IgD-negative memory B cell (primary cell): ENCODE measurements at regions not wholly inside any gene's neighbourhood (a gene's known extent, or its start where the extent isn't known, plus 50 kb on each side); places are given as distances from the start of the nearest gene placed in this dataset.

Experiments
- H3K27ac Mint-ChIP-seq, 3 donors: one replicate each; pipeline ENCODE4 v1.8.0; 2020 to 2022; ENCODE audit warnings: mild to moderate bottlenecking in 3 of 3, mixed read lengths in 3 of 3, moderate library complexity in 1 of 3
- H3K27me3 Mint-ChIP-seq: one replicate; pipeline ENCODE4 v1.8.0; 2021; ENCODE audit warnings: mixed read lengths
- H3K36me3 Mint-ChIP-seq: one replicate; pipeline ENCODE4 v1.8.0; 2020; ENCODE audit warnings: mild to moderate bottlenecking, mixed read lengths
- H3K4me1 Mint-ChIP-seq, 3 donors: one replicate each; pipeline ENCODE4 v1.8.0; 2020 to 2022; ENCODE audit warnings: mixed read lengths in 3 of 3, mild to moderate bottlenecking in 1 of 3
- H3K4me3 Mint-ChIP-seq, 4 donors: one replicate each; pipeline ENCODE4 v1.8.0; 2020 to 2022; ENCODE audit warnings: mild to moderate bottlenecking in 4 of 4, mixed read lengths in 4 of 4, moderate library complexity in 3 of 4
- H3K9me3 Mint-ChIP-seq, 3 donors: one replicate each; pipeline ENCODE4 v1.8.0; 2020 to 2021; ENCODE audit warnings: mixed read lengths in 3 of 3, mild to moderate bottlenecking in 1 of 3

DNA sequence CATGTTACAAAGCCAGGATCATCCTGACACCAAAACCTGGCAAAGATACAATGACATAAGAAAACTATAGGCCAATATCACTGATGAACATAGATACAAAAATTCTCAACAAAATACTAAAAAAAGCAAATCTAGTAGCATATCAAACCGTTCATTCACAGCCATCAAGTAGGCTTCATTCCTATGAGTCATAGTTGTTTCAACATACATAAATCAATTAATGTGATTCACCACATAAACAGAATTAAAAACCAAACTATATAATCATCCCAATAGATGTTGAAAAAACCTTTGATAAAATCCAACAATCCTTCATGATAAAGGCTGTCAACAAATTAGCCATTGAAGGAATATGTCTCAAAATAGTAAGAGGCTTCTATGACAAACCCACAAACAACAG, 1007.2 kb upstream of the RAG2 start:
- Mint-ChIP-seq H3K4me3 (no peak overlapping the region), H3K36me3 (no peaks in the 10 kb centered on the region), H3K4me1 (no peaks in the 10 kb centered on the region), H3K27me3 (no peaks in the 10 kb centered on the region), H3K9me3 (peaks cover 2 to 22% (median 7%) of the 10 kb centered on the region in 3 donors), H3K27ac (no peak overlapping the region)

DNA sequence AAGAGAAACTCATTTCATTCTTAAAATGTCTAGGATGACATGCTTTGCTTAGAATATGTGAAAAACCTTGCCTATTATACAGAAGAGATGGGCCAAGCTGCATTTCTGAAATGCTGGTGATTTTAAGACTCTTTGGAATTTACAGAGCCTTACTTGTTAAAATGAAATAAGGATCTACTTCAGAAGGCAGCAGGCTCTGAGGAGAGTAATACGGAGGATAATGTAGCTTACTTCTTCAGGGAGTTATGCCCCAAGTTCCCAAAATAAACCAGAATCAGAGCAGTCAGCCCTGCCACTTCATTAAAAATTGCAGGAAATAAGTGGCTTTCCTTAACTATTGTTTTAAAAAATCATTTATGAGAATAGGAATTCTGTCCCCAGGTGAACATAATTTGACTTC, 1000.3 kb upstream of the RAG2 start:
- Mint-ChIP-seq H3K27ac (no peak overlapping the region), H3K27me3 (no peaks in the 10 kb centered on the region), H3K4me1 (no peaks in the 10 kb centered on the region), H3K4me3 (no peak overlapping the region), H3K9me3 (peaks cover 2 to 21% (median 4%) of the 10 kb centered on the region in 3 donors), H3K36me3 (no peaks in the 10 kb centered on the region)

DNA sequence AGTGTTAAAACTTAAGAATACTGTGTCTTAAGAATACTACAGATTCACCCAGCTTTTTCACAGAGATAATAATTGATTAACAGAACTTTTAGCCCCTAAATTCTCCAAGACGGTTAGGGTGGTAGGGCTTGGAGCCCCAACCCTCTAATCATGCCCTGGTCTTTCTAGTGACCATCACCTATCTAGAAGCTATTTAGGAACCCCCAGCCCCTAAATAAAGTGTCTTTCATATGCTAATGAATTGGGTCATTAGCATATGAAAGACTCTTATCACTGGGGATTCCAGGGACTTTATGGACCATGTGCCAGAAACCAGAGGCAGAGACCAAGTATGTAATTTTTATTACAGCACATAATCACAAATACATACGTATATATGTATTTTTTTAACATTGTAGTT, 999.7 kb upstream of the RAG2 start:
- Mint-ChIP-seq H3K9me3 (peaks cover 2 to 15% (median 4%) of the 10 kb centered on the region in 3 donors), H3K4me3 (no peak overlapping the region), H3K36me3 (no peaks in the 10 kb centered on the region), H3K27ac (no peak overlapping the region), H3K27me3 (no peaks in the 10 kb centered on the region), H3K4me1 (no peaks in the 10 kb centered on the region)

DNA sequence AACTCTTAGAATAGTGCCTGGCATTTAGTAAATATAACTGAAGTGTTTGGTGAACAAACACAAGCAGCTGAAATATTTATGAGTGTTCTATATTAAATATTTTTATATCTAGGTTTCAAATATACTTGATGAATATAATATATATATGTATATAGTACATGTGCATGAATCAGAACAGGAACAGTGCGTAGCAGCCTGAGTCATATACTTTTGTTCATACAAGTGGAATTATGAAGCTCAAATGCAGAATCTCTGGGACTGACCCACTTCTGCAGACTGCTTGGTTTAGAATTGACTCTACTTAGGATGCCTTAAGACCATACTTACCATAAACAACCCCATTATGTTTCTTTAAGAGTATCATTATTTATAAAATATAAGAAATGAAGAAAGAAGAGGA, 997.8 kb upstream of the RAG2 start:
- Mint-ChIP-seq H3K4me1 (no peaks in the 10 kb centered on the region), H3K4me3 (no peak overlapping the region), H3K27ac (no peak overlapping the region), H3K27me3 (no peaks in the 10 kb centered on the region), H3K36me3 (no peaks in the 10 kb centered on the region), H3K9me3 (peaks cover 2 to 5% (median 2%) of the 10 kb centered on the region in 3 donors)

DNA sequence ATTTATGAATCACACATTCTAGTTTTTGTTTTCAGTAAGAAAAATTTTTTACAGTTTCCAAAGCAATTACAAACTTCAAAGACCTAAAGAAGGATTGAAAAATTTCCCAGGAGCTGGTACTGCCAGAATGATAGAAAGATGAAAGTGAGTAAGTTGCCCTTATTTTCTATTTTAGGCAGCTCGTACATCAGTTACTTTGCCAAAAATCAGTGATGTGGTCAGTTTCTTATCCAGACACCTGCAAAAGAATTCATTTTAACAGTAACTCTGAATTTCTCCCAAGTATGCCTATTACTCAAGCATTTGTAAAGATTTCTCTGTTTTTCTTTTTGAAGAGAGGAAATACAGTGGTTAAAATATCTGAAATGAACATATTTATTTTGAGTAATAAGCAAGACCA, 976.3 kb upstream of the RAG2 start:
- Mint-ChIP-seq H3K27ac (no peak overlapping the region), H3K9me3 (peaks cover 4 to 8% (median 6%) of the 10 kb centered on the region in 3 donors), H3K4me3 (no peak overlapping the region), H3K27me3 (no peaks in the 10 kb centered on the region), H3K4me1 (no peaks in the 10 kb centered on the region), H3K36me3 (no peaks in the 10 kb centered on the region)

DNA sequence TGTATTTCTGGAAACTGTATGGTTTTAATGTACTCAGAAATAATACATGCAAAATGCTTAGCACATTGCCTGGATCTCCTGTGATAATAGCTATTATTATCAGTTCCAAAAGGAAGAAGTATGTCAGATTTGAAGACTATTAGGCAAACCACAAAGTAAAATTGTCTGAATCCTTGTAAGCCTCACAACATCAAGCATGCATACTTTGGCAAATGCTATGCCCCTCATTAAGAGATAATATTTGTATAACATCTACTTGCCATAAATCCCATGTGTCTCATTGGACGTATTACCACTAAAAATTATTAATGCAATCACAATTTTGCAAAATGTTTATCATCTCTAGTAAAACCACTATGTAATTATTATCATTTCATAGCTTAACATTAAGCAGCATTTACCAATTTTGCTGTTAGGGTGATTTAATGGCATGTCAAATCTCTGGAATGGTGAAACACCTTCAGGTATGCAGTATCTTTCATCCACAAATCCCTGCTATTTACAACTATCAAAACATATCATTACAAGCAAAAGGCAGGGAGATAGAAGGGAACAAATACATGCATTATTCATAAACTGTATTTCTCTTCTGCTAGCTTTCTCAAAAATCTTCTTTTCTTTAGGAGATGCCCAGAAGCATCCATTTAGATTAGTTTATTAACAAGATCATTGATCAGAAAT, 974.6 kb upstream of the RAG2 start:
- peaks cover 1 to 15% (median 9%) of the 10 kb centered on the region in 3 donors for H3K9me3 Mint-ChIP-seq
- no peak overlapping the region for H3K4me3 Mint-ChIP-seq
- H3K36me3 Mint-ChIP-seq, result no peaks in the 10 kb centered on the region
- no peaks in the 10 kb centered on the region for H3K27me3 Mint-ChIP-seq
- no peaks in the 10 kb centered on the region for H3K4me1 Mint-ChIP-seq
- no peak overlapping the region for H3K27ac Mint-ChIP-seq

DNA sequence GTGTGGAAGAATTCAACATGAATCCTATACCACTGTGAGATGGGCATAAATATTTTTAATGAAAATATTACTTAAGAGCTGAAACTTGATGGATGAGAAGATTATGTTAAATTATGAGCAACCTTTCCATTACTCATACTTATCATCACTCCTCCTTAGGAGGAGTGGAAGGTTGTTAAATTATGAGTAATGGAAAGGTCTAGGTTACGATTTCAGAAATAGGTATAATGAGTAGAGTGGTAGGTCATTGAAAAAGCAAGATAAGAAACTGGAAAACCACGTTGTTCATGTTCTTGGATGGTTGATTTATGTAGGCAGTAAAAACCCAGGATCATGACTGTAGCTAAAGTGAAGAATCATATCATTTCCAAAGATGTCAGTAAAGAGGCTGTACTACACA, 973.2 kb upstream of the RAG2 start:
- H3K36me3 Mint-ChIP-seq, result no peaks in the 10 kb centered on the region
- H3K4me1 Mint-ChIP-seq, result no peaks in the 10 kb centered on the region
- no peak overlapping the region for H3K27ac Mint-ChIP-seq
- peaks cover 3 to 15% (median 9%) of the 10 kb centered on the region in 3 donors for H3K9me3 Mint-ChIP-seq
- H3K4me3 Mint-ChIP-seq, result no peak overlapping the region
- H3K27me3 Mint-ChIP-seq, result no peaks in the 10 kb centered on the region

DNA sequence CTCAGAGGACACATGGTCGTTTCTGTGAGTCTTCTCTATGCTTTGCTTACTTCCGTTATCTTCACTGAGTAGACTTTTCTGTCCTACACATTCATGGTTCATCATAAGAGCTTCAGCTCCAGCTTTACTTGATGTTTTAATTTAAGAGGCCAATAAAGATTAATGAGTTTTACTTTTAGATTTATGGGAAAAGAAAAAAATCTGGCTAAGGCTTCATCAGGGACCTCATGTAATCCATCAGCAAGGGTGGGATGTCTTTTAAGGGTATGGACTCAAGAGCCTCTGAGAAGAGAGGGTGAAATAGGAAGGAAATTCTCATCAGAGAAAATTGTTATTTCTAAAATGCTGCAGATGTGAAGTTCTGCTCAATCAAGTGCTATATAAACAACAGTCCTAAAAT, 963.0 kb upstream of the RAG2 start:
- no peak overlapping the region for H3K27ac Mint-ChIP-seq
- H3K27me3 Mint-ChIP-seq, result no peaks in the 10 kb centered on the region
- H3K4me1 Mint-ChIP-seq, result no peaks in the 10 kb centered on the region
- no peak overlapping the region for H3K4me3 Mint-ChIP-seq
- H3K9me3 Mint-ChIP-seq, result peaks cover 3% of the 10 kb centered on the region in 3 donors
- no peaks in the 10 kb centered on the region for H3K36me3 Mint-ChIP-seq

DNA sequence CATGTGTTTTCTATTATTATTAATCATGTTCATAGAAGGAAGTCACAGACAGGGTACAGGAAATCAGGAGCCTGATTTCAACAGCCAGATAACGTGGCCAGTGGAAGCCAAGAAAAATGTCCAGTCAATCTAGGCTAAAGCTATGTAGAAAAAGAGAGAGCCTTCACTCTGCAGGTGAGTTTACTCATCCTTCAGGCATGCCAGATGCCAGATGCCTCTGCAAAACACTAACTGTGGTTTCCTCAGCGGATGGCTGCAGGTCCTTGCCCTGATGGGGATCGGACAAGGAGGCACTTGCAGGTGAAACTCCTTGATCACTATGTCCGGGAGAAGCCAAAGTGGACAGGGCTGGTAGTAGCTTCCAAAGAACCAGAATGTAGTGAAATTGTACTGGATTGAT, 962.3 kb upstream of the RAG2 start:
- Mint-ChIP-seq H3K4me3 (no peak overlapping the region), H3K36me3 (no peaks in the 10 kb centered on the region), H3K9me3 (peaks cover 3% of the 10 kb centered on the region in 3 donors), H3K27me3 (no peaks in the 10 kb centered on the region), H3K4me1 (no peaks in the 10 kb centered on the region), H3K27ac (no peak overlapping the region)

DNA sequence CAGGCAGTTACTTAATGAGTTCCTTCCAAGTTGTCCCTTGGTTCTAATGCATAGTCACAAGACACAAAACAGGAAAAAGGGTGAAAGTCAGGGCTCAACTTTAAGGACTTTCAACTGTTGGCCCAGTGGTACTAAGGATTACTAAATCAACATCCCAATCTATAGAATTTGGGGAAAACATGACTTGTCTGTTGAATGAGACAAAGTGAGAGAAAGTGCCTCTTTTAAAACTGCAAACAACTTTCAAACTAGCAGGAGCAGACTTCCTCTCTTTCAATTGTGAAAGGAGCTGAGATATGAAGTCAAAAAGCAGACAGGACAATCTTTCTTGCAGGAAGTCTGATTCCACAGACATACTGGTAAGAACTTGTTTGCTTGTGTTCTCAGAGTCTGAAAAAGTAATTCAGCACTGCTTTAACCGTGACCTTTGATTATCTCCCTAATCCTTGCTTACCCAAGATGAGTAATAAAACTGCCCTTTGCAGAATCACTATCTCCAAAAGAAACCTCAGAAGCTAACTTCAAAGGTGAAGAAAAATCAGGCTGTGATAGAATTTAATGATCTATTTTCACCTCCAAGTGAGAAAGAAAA, 960.7 kb upstream of the RAG2 start:
- H3K27ac Mint-ChIP-seq, result no peak overlapping the region
- H3K27me3 Mint-ChIP-seq, result no peaks in the 10 kb centered on the region
- H3K36me3 Mint-ChIP-seq, result no peaks in the 10 kb centered on the region

DNA sequence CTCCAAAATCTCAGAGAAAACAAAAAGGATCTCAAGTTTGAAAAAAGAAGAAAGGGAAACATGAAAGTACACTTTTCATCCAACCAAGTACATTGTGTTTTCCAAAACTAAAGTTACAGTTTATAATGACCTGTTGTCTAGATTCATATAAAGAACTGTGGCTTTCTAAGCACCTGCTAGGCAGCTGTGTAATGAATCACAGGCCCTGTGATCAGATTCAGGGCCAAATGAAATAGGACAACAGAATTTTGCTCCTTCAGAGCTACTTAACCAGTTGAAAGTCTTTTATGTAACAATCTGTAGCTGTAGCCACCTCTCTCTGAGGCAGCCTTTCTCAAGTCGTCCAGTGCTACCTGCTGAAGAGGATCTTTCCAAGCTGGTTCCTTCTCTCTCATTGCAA, 960.0 kb upstream of the RAG2 start:
- Mint-ChIP-seq H3K27me3 (no peaks in the 10 kb centered on the region), H3K9me3 (peaks cover 3% of the 10 kb centered on the region in 3 donors), H3K4me3 (no peak overlapping the region), H3K27ac (no peak overlapping the region), H3K4me1 (no peaks in the 10 kb centered on the region), H3K36me3 (no peaks in the 10 kb centered on the region)

More for the DNA sequence above, 960.7 kb upstream of the RAG2 start:
- Mint-ChIP-seq H3K9me3 (peaks cover 3% of the 10 kb centered on the region in 3 donors), H3K4me1 (no peaks in the 10 kb centered on the region), H3K4me3 (no peak overlapping the region)

DNA sequence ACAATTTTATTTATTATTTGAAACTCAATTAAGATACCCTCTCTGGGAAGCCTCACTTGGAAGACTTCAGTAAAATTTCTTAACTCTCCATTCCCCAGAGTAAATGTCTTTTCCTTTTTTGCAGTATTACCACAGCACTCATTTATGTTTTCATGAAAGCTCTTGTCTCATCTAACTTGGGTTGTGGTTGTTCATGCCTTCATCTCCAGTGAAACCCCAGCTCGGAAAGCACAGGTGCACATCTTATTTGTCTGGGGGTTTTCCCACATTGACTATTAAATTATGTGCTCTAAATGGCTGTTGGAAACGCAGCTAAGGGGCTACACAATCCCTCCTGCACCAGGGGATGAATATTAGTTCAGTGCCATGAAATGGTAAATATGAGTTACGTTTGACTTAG, 954.2 kb upstream of the RAG2 start:
- Mint-ChIP-seq H3K36me3 (peaks cover 1% of the 10 kb centered on the region), H3K9me3 (peaks cover 4 to 5% (median 5%) of the 10 kb centered on the region in 3 donors), H3K27ac (no peak overlapping the region), H3K27me3 (no peaks in the 10 kb centered on the region), H3K4me3 (peak overlapping the region in 1 of 4 donors; percentile 10), H3K4me1 (no peaks in the 10 kb centered on the region)

DNA sequence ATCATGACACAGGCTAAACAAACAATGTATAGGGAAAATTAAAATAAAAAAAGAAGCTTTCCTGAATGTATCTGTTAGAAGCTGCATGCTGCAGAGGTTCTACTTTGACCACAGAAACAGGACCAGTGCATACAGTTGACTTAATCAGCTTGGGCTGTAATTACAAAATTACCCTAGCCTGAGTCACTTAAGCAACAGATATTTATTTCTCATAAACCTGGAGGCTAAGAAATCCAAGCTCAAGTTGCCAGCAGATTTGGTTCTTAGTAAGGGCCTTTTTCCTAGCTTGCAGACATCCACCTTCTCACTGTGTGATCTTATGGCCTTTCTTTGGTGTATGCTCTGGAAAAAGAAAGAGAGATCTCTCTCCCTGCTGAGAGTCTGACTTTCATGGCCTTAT, 946.5 kb upstream of the RAG2 start:
- H3K27ac Mint-ChIP-seq, result no peak overlapping the region
- H3K9me3 Mint-ChIP-seq, result peaks cover 2 to 10% (median 3%) of the 10 kb centered on the region in 3 donors
- H3K4me3 Mint-ChIP-seq, result no peak overlapping the region
- H3K36me3 Mint-ChIP-seq, result peaks cover 1% of the 10 kb centered on the region
- H3K27me3 Mint-ChIP-seq, result no peaks in the 10 kb centered on the region
- H3K4me1 Mint-ChIP-seq, result no peaks in the 10 kb centered on the region

DNA sequence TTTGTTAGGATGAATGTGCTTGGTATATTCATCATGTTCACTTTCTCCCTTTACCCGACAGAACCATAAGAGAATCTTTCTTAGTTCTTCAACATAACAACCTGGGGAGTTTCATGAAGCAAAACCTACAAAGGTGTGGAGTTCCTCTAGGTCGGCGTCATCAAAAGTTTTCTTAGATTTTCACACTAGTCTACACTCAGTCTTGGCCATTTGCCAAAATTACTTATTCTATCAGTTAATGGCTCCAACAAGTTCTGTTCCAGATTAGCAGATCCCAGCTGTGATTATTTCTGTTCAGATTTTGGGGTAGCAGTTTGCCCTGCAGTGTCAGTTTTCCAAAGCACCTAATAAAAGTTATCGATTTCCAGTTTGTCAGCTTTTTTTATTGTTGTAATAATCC, 935.8 kb upstream of the RAG2 start:
- Mint-ChIP-seq H3K4me1 (no peaks in the 10 kb centered on the region), H3K27ac (no peak overlapping the region), H3K36me3 (no peaks in the 10 kb centered on the region), H3K27me3 (no peaks in the 10 kb centered on the region), H3K9me3 (peaks cover 0 to 6% (median 5%) of the 10 kb centered on the region in 3 donors), H3K4me3 (no peak overlapping the region)

DNA sequence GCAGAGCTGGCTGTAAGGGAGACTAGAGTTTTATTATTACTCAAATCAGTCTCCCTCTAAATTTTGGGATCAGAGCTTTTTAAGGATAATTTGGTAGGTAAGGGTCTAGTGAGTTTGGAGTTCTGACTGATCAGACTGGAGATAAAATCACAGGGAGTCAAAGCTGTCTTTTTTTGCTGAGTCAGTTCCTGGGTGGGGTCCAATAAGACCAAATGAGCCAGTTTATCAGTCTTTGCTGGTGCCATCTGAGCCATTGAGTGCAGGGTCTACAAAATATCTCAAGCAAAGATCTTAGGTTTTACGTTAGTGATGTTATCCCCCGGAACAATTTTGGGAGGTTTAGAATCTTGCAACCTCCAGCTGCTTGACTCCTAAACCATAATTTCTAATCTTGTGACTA, 935.1 kb upstream of the RAG2 start:
- Mint-ChIP-seq H3K36me3 (no peaks in the 10 kb centered on the region), H3K4me3 (no peak overlapping the region), H3K4me1 (no peaks in the 10 kb centered on the region), H3K9me3 (peaks cover 2 to 11% (median 5%) of the 10 kb centered on the region in 3 donors), H3K27ac (no peak overlapping the region), H3K27me3 (no peaks in the 10 kb centered on the region)

DNA sequence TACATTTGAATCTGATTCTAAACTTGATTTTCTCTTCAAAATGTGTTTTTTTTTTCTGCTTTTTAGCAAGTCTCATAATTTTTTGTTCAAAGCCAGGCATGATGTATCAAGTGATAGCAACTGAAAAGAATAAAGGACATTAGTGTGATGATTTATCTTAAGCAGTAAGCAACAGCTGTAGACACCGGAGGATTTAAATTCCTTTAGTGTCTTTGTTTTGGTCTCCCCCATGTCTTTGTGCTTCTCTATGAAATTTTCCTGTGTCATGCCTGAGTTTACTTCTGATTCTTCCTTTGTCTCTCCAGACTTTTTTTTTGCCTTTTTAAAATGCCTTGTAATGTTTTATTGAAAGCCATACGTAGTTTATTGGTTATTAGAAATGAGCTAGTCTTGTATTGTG, 934.2 kb upstream of the RAG2 start:
- no peak overlapping the region for H3K4me3 Mint-ChIP-seq
- H3K9me3 Mint-ChIP-seq, result peaks cover 4 to 11% (median 6%) of the 10 kb centered on the region in 3 donors
- no peaks in the 10 kb centered on the region for H3K4me1 Mint-ChIP-seq
- no peaks in the 10 kb centered on the region for H3K36me3 Mint-ChIP-seq
- no peaks in the 10 kb centered on the region for H3K27me3 Mint-ChIP-seq
- H3K27ac Mint-ChIP-seq, result no peak overlapping the region
